ENCODE measurements at regions not wholly inside any gene's neighbourhood (a gene's known extent, or its start where the extent isn't known, plus 50 kb on each side); places are given as distances from the start of the nearest gene placed in this dataset.
"Not testable (repeated sequence)": the region's sequence is repeated elsewhere in the genome, so short reads cannot be mapped to it uniquely, and the experiment has no call there.

- 88 to 92% methylated on average over 5 of the region's 5 CpGs for WGBS, 2 donors
- Histone ChIP-seq H3K36me3 (ENCODE audit: control insufficient read depth in 2 of 2, insufficient read depth in 2 of 2, low read length in 1 of 2) (no peaks in the 10 kb centered on the region), H3K4me1 (ENCODE audit: control insufficient read depth in 2 of 2, insufficient read depth in 2 of 2, low read length in 1 of 2) (no peaks in the 10 kb centered on the region), H3K4me3 (ENCODE audit: low read depth in 1 of 2, low read length in 2 of 2) (no peak overlapping the region), H3K9me3 (ENCODE audit: control insufficient read depth in 2 of 2, insufficient read depth in 1 of 2, low read depth in 1 of 2, low read length in 1 of 2) (no peaks in the 10 kb centered on the region), H3K27me3 (ENCODE audit: control insufficient read depth in 1 of 2, insufficient read depth in 2 of 2, low read length in 2 of 2) (no peaks in the 10 kb centered on the region), H3K27ac (ENCODE audit: low read depth in 2 of 2, low read length in 1 of 2) (no peak overlapping the region)
Observed at GRCh38 chr1:119249283-119249682, 108.8 kb upstream of the WARS2 start.

GRCh38 chr1:119250299-119250698 lies 109.8 kb upstream of the WARS2 start:
- no peaks in the 10 kb centered on the region for H3K27me3 ChIP-seq (ENCODE audit: control insufficient read depth in 1 of 2, insufficient read depth in 2 of 2, low read length in 2 of 2)
- WGBS, 2 donors = 63 to 71% methylated on average over 1 of the region's 1 CpG

GRCh38 chr1:119251751-119252150 lies 111.3 kb upstream of the WARS2 start:
- no peak overlapping the region for H3K27ac ChIP-seq (ENCODE audit: low read depth in 2 of 2, low read length in 1 of 2)
- WGBS, 2 donors = 82% methylated on average over 3 of the region's 3 CpGs

More at GRCh38 chr1:119250299-119250698, 109.8 kb upstream of the WARS2 start:
- Histone ChIP-seq H3K27ac (ENCODE audit: low read depth in 2 of 2, low read length in 1 of 2) (no peak overlapping the region), H3K9me3 (ENCODE audit: control insufficient read depth in 2 of 2, insufficient read depth in 1 of 2, low read depth in 1 of 2, low read length in 1 of 2) (no peaks in the 10 kb centered on the region), H3K4me3 (ENCODE audit: low read depth in 1 of 2, low read length in 2 of 2) (no peak overlapping the region), H3K36me3 (ENCODE audit: control insufficient read depth in 2 of 2, insufficient read depth in 2 of 2, low read length in 1 of 2) (no peaks in the 10 kb centered on the region), H3K4me1 (ENCODE audit: control insufficient read depth in 2 of 2, insufficient read depth in 2 of 2, low read length in 1 of 2) (no peaks in the 10 kb centered on the region)

GRCh38 chr1:119253366-119253765 lies 112.9 kb upstream of the WARS2 start:
- Histone ChIP-seq H3K9me3 (ENCODE audit: control insufficient read depth in 2 of 2, insufficient read depth in 1 of 2, low read depth in 1 of 2, low read length in 1 of 2) (no peaks in the 10 kb centered on the region), H3K27ac (ENCODE audit: low read depth in 2 of 2, low read length in 1 of 2) (no peak overlapping the region), H3K27me3 (ENCODE audit: control insufficient read depth in 1 of 2, insufficient read depth in 2 of 2, low read length in 2 of 2) (no peaks in the 10 kb centered on the region), H3K4me1 (ENCODE audit: control insufficient read depth in 2 of 2, insufficient read depth in 2 of 2, low read length in 1 of 2) (no peaks in the 10 kb centered on the region), H3K4me3 (ENCODE audit: low read depth in 1 of 2, low read length in 2 of 2) (no peak overlapping the region), H3K36me3 (ENCODE audit: control insufficient read depth in 2 of 2, insufficient read depth in 2 of 2, low read length in 1 of 2) (no peaks in the 10 kb centered on the region)
- WGBS, 2 donors = 40 to 41% methylated on average over 1 of the region's 1 CpG

More at GRCh38 chr1:119251751-119252150, 111.3 kb upstream of the WARS2 start:
- Histone ChIP-seq H3K9me3 (ENCODE audit: control insufficient read depth in 2 of 2, insufficient read depth in 1 of 2, low read depth in 1 of 2, low read length in 1 of 2) (no peaks in the 10 kb centered on the region), H3K27me3 (ENCODE audit: control insufficient read depth in 1 of 2, insufficient read depth in 2 of 2, low read length in 2 of 2) (no peaks in the 10 kb centered on the region), H3K36me3 (ENCODE audit: control insufficient read depth in 2 of 2, insufficient read depth in 2 of 2, low read length in 1 of 2) (no peaks in the 10 kb centered on the region), H3K4me3 (ENCODE audit: low read depth in 1 of 2, low read length in 2 of 2) (no peak overlapping the region), H3K4me1 (ENCODE audit: control insufficient read depth in 2 of 2, insufficient read depth in 2 of 2, low read length in 1 of 2) (no peaks in the 10 kb centered on the region)

GRCh38 chr1:119254067-119254720 lies 113.7 kb upstream of the WARS2 start:
- Histone ChIP-seq H3K4me1 (ENCODE audit: control insufficient read depth in 2 of 2, insufficient read depth in 2 of 2, low read length in 1 of 2) (no peaks in the 10 kb centered on the region), H3K27me3 (ENCODE audit: control insufficient read depth in 1 of 2, insufficient read depth in 2 of 2, low read length in 2 of 2) (no peaks in the 10 kb centered on the region), H3K9me3 (ENCODE audit: control insufficient read depth in 2 of 2, insufficient read depth in 1 of 2, low read depth in 1 of 2, low read length in 1 of 2) (no peaks in the 10 kb centered on the region), H3K4me3 (ENCODE audit: low read depth in 1 of 2, low read length in 2 of 2) (no peak overlapping the region), H3K27ac (ENCODE audit: low read depth in 2 of 2, low read length in 1 of 2) (peak overlapping the region; percentile 13 to 64), H3K36me3 (ENCODE audit: control insufficient read depth in 2 of 2, insufficient read depth in 2 of 2, low read length in 1 of 2) (no peaks in the 10 kb centered on the region)
- 44 to 64% methylated on average over 3 of the region's 3 CpGs for WGBS, 2 donors

- H3K4me3 ChIP-seq (ENCODE audit: low read depth in 1 of 2, low read length in 2 of 2); H3K9me3 ChIP-seq (ENCODE audit: control insufficient read depth in 2 of 2, insufficient read depth in 1 of 2, low read depth in 1 of 2, low read length in 1 of 2); H3K4me1 ChIP-seq (ENCODE audit: control insufficient read depth in 2 of 2, insufficient read depth in 2 of 2, low read length in 1 of 2); H3K27ac ChIP-seq (ENCODE audit: low read depth in 2 of 2, low read length in 1 of 2); H3K36me3 ChIP-seq (ENCODE audit: control insufficient read depth in 2 of 2, insufficient read depth in 2 of 2, low read length in 1 of 2); H3K27me3 ChIP-seq (ENCODE audit: control insufficient read depth in 1 of 2, insufficient read depth in 2 of 2, low read length in 2 of 2): not testable (repeated sequence)
- 91% methylated on average over 1 of the region's 1 CpG for WGBS, 2 donors
Observed at GRCh38 chr1:119256089-119256488, 112.5 kb upstream of the HAO2 start.

- Histone ChIP-seq H3K9me3 (ENCODE audit: control insufficient read depth in 2 of 2, insufficient read depth in 1 of 2, low read depth in 1 of 2, low read length in 1 of 2) (no peaks in the 10 kb centered on the region), H3K4me1 (ENCODE audit: control insufficient read depth in 2 of 2, insufficient read depth in 2 of 2, low read length in 1 of 2) (no peaks in the 10 kb centered on the region), H3K27ac (ENCODE audit: low read depth in 2 of 2, low read length in 1 of 2) (no peak overlapping the region), H3K27me3 (ENCODE audit: control insufficient read depth in 1 of 2, insufficient read depth in 2 of 2, low read length in 2 of 2) (no peaks in the 10 kb centered on the region), H3K36me3 (ENCODE audit: control insufficient read depth in 2 of 2, insufficient read depth in 2 of 2, low read length in 1 of 2) (no peaks in the 10 kb centered on the region), H3K4me3 (ENCODE audit: low read depth in 1 of 2, low read length in 2 of 2) (no peak overlapping the region)
- WGBS, 2 donors = 40 to 47% methylated on average over 5 of the region's 5 CpGs
Observed at GRCh38 chr1:119260506-119260905, 108.1 kb upstream of the HAO2 start.

GRCh38 chr1:119266386-119266785 lies 102.2 kb upstream of the HAO2 start:
- H3K27ac ChIP-seq (ENCODE audit: low read depth in 2 of 2, low read length in 1 of 2) = no peak overlapping the region
- WGBS, 2 donors = 29 to 32% methylated on average over 1 of the region's 1 CpG
- no peak overlapping the region for H3K4me3 ChIP-seq (ENCODE audit: low read depth in 1 of 2, low read length in 2 of 2)
- no peaks in the 10 kb centered on the region for H3K9me3 ChIP-seq (ENCODE audit: control insufficient read depth in 2 of 2, insufficient read depth in 1 of 2, low read depth in 1 of 2, low read length in 1 of 2)
- no peaks in the 10 kb centered on the region for H3K4me1 ChIP-seq (ENCODE audit: control insufficient read depth in 2 of 2, insufficient read depth in 2 of 2, low read length in 1 of 2)
- H3K27me3 ChIP-seq (ENCODE audit: control insufficient read depth in 1 of 2, insufficient read depth in 2 of 2, low read length in 2 of 2) = no peaks in the 10 kb centered on the region
- H3K36me3 ChIP-seq (ENCODE audit: control insufficient read depth in 2 of 2, insufficient read depth in 2 of 2, low read length in 1 of 2) = no peaks in the 10 kb centered on the region

- H3K27ac ChIP-seq (ENCODE audit: low read depth in 2 of 2, low read length in 1 of 2) = no peak overlapping the region
- H3K27me3 ChIP-seq (ENCODE audit: control insufficient read depth in 1 of 2, insufficient read depth in 2 of 2, low read length in 2 of 2) = no peaks in the 10 kb centered on the region
- WGBS, 2 donors = 79% methylated on average over 3 of the region's 3 CpGs
- H3K4me3 ChIP-seq (ENCODE audit: low read depth in 1 of 2, low read length in 2 of 2) = no peak overlapping the region
- no peaks in the 10 kb centered on the region for H3K4me1 ChIP-seq (ENCODE audit: control insufficient read depth in 2 of 2, insufficient read depth in 2 of 2, low read length in 1 of 2)
- no peaks in the 10 kb centered on the region for H3K9me3 ChIP-seq (ENCODE audit: control insufficient read depth in 2 of 2, insufficient read depth in 1 of 2, low read depth in 1 of 2, low read length in 1 of 2)
- no peaks in the 10 kb centered on the region for H3K36me3 ChIP-seq (ENCODE audit: control insufficient read depth in 2 of 2, insufficient read depth in 2 of 2, low read length in 1 of 2)
Observed at GRCh38 chr1:119266858-119267257, 101.7 kb upstream of the HAO2 start.

GRCh38 chr1:119267288-119267687 lies 101.3 kb upstream of the HAO2 start:
- H3K36me3 ChIP-seq (ENCODE audit: control insufficient read depth in 2 of 2, insufficient read depth in 2 of 2, low read length in 1 of 2); H3K4me1 ChIP-seq (ENCODE audit: control insufficient read depth in 2 of 2, insufficient read depth in 2 of 2, low read length in 1 of 2); H3K27me3 ChIP-seq (ENCODE audit: control insufficient read depth in 1 of 2, insufficient read depth in 2 of 2, low read length in 2 of 2); H3K27ac ChIP-seq (ENCODE audit: low read depth in 2 of 2, low read length in 1 of 2); H3K4me3 ChIP-seq (ENCODE audit: low read depth in 1 of 2, low read length in 2 of 2); H3K9me3 ChIP-seq (ENCODE audit: control insufficient read depth in 2 of 2, insufficient read depth in 1 of 2, low read depth in 1 of 2, low read length in 1 of 2): not testable (repeated sequence)
- 86% methylated on average over 4 of the region's 4 CpGs for WGBS, 2 donors
